Esophagus squamous epithelium (tissue), 4 donors: ENCODE measurements at regions not wholly inside any gene's neighbourhood (a gene's known extent, or its start where the extent isn't known, plus 50 kb on each side); places are given as distances from the start of the nearest gene placed in this dataset.

ENCODE experiments used
- POLR2A ChIP-seq, 4 donors: fragments of 450-650 bp; IDR thresholded peaks; one replicate each; pipeline ENCODE4 v1.6.1; 2017; ENCODE audit warnings: antibody characterized with exemption in 4 of 4, mild to moderate bottlenecking in 4 of 4, moderate library complexity in 3 of 4
- TF ChIP-seq, protein P1 (sequence below), 6 experiments: fragments of 450-650 bp in 4 of 6; fragments of 200-600 bp in 2 of 6; sonication (generic) in 2 of 6; IDR thresholded peaks; one replicate each; pipeline ENCODE4 v1.5.1; 2016 to 2019; ENCODE audit warnings: antibody characterized with exemption in 6 of 6, mild to moderate bottlenecking in 4 of 6, moderate library complexity in 4 of 6

DNA sequence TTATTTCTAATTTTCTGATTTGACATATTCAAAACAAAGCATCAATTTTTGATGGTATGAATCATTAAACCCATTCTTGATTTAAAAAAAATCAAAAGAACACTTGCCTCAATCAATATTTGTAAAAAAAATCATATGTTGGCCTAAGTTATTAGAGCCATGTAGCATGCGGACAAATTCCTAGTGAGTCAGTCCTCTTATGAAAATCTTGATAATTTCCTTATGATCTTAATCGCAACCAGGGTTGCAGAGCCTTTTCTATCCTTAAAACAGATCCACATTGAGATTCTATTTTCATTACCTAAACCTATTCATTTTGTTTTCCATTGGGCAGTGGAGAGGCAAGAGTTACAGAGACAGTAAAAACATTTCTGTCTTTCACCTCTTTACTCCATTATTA lies 203.2 kb downstream of the ARL4A start:
- TF ChIP-seq, protein P1, sequence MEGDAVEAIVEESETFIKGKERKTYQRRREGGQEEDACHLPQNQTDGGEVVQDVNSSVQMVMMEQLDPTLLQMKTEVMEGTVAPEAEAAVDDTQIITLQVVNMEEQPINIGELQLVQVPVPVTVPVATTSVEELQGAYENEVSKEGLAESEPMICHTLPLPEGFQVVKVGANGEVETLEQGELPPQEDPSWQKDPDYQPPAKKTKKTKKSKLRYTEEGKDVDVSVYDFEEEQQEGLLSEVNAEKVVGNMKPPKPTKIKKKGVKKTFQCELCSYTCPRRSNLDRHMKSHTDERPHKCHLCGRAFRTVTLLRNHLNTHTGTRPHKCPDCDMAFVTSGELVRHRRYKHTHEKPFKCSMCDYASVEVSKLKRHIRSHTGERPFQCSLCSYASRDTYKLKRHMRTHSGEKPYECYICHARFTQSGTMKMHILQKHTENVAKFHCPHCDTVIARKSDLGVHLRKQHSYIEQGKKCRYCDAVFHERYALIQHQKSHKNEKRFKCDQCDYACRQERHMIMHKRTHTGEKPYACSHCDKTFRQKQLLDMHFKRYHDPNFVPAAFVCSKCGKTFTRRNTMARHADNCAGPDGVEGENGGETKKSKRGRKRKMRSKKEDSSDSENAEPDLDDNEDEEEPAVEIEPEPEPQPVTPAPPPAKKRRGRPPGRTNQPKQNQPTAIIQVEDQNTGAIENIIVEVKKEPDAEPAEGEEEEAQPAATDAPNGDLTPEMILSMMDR (IDR thresholded peaks at IDR 0.05), result no peak
- no peak for TF ChIP-seq POLR2A (IDR thresholded peaks at IDR 0.05)
